Calu3 (cell line): ENCODE measurements at regions not wholly inside any gene's neighbourhood (a gene's known extent, or its start where the extent isn't known, plus 50 kb on each side); places are given as distances from the start of the nearest gene placed in this dataset.

Source experiments
- BruUV-seq: library from RNA; stranded (reverse); fragments of 400-500 nt; replicated peaks from 2 replicates; lab custom pipeline; 2021; lab: Mats Ljungman, UMichigan
- CTCF ChIA-PET: fragments of 300-600 bp; sonication (Branson Sonifier 250); formaldehyde crosslinking; loops from one replicate; lab custom pipeline; 2022; ENCODE audit warnings: antibody characterized with exemption; lab: Charles Lee
- DNase-seq: peaks from one replicate; pipeline ENCODE4 v3.0.0; 2022
- H3K27ac Mint-ChIP-seq: one replicate; pipeline ENCODE4 v1.8.0; 2022; ENCODE audit warnings: mixed read lengths; ENCODE audit not compliant: unreplicated experiment
- H3K27me3 Mint-ChIP-seq: one replicate; pipeline ENCODE4 v1.8.0; 2022; ENCODE audit warnings: mixed read lengths; ENCODE audit not compliant: unreplicated experiment
- H3K36me3 Mint-ChIP-seq: one replicate; pipeline ENCODE4 v1.8.0; 2022; ENCODE audit warnings: mild to moderate bottlenecking, moderate library complexity, mixed read lengths; ENCODE audit not compliant: insufficient read depth, unreplicated experiment
- H3K4me1 Mint-ChIP-seq: one replicate; pipeline ENCODE4 v1.8.0; 2022; ENCODE audit warnings: mild to moderate bottlenecking, low read depth, mixed read lengths; ENCODE audit not compliant: unreplicated experiment
- H3K4me3 Mint-ChIP-seq: one replicate; pipeline ENCODE4 v1.8.0; 2022; ENCODE audit warnings: mild to moderate bottlenecking, low read depth, moderate library complexity, mixed read lengths; ENCODE audit not compliant: unreplicated experiment
- H3K9me3 Mint-ChIP-seq: one replicate; pipeline ENCODE4 v1.8.0; 2022; ENCODE audit warnings: low read depth, mixed read lengths; ENCODE audit not compliant: unreplicated experiment
- intact Hi-C: fragments of 100-400 bp; cut with micrococcal nuclease; formaldehyde crosslinking; loops from one replicate; pipeline ENCODE4 v1.10.0; 2022; ENCODE audit not compliant: unreplicated experiment
- TF ChIP-seq, protein P1 (sequence below): fragments of 200-600 bp; IDR thresholded peaks from one replicate; pipeline ENCODE4 v1.8.0; 2022; ENCODE audit warnings: antibody characterized with exemption; ENCODE audit not compliant: unreplicated experiment

DNA sequence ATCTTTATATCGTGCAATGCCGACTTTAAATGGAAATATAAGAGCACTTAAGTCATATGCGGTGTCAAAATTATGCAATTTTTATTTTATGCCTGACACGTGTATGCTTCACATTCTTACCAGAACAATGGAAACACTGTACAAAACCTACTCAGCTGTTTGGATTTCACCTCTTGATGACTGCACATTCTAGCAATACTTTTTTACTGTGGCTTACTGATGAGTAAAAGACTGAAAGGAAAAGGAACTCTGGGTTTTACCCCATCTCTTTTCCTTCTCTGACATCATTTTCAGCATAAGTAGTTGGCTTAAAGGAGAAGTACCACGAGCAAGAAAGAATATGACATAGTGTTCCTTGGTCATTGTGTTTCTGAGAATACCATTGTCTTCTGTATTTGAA is 142.8 kb downstream of the POLR2M start:
- no peak overlapping the region for H3K27ac Mint-ChIP-seq
- H3K36me3 Mint-ChIP-seq, result no peaks in the 10 kb centered on the region
- intact Hi-C loops, result no loop called here
- H3K9me3 Mint-ChIP-seq, result no peaks in the 10 kb centered on the region
- H3K4me1 Mint-ChIP-seq, result no peaks in the 10 kb centered on the region
- TF ChIP-seq, protein P1, sequence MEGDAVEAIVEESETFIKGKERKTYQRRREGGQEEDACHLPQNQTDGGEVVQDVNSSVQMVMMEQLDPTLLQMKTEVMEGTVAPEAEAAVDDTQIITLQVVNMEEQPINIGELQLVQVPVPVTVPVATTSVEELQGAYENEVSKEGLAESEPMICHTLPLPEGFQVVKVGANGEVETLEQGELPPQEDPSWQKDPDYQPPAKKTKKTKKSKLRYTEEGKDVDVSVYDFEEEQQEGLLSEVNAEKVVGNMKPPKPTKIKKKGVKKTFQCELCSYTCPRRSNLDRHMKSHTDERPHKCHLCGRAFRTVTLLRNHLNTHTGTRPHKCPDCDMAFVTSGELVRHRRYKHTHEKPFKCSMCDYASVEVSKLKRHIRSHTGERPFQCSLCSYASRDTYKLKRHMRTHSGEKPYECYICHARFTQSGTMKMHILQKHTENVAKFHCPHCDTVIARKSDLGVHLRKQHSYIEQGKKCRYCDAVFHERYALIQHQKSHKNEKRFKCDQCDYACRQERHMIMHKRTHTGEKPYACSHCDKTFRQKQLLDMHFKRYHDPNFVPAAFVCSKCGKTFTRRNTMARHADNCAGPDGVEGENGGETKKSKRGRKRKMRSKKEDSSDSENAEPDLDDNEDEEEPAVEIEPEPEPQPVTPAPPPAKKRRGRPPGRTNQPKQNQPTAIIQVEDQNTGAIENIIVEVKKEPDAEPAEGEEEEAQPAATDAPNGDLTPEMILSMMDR, result no peak
- BruUV-seq, result no TSS peak
- peaks cover 83% of the 10 kb centered on the region for H3K27me3 Mint-ChIP-seq
- CTCF ChIA-PET, result interaction anchor here (2.1 kb wide), 1 partner anchor 99 kb away, joined by 10 read pairs; no protein-coding TSS in a partner anchor
- H3K4me3 Mint-ChIP-seq, result no peak overlapping the region
- DNase-seq, result no peak

DNA sequence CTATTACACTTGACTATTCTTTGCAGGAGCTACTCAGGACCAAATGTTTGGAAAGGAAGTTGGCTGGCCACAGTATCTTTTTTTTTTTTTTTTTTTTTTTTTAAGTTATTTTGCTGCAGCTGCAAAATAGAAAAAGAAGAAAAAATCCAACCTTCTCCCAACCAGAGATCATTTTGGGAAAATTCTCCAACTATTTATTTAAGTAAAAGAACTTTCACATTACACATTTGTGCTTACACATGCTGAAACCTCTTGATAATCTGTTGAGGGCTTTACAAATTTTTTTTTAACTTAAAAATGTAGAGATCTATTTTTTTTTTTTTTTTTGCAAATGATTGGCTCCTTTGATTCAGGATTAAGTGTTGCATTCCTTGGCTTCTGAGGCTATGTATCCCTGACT is 148.0 kb downstream of the POLR2M start:
- TF ChIP-seq, protein P1, result no peak
- Mint-ChIP-seq H3K36me3 (no peaks in the 10 kb centered on the region), H3K27ac (no peak overlapping the region), H3K9me3 (no peaks in the 10 kb centered on the region), H3K4me3 (no peak overlapping the region), H3K27me3 (peaks cover 60% of the 10 kb centered on the region), H3K4me1 (no peaks in the 10 kb centered on the region)
- intact Hi-C loops, result no loop called here
- no TSS peak for BruUV-seq
- no peak for DNase-seq
- CTCF ChIA-PET, result no interaction called here

DNA sequence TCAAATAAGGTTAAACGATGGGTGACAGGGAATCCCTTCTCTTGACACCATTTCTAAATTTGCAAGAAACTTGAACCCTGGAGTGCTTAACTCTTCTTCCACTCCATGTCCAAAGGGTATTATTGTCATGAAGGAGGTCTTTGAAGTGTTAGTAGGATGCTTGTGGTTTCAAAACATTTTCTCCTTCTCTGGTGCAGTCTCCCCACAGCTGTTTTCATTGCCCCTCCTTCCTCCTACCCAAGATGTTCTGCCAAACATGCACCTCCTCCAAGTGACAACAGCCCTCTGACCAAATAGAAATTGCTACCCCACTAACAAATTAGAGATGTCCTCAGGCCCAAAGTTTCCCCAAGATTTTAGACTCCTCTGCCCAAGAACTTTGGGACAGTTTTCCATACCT is 151.4 kb downstream of the POLR2M start:
- no peak overlapping the region for H3K27ac Mint-ChIP-seq
- H3K9me3 Mint-ChIP-seq, result no peaks in the 10 kb centered on the region
- DNase-seq, result no peak
- no peaks in the 10 kb centered on the region for H3K36me3 Mint-ChIP-seq
- CTCF ChIA-PET, result interaction anchor here (0.6 to 5.2 kb wide), 3 partner anchors 9 to 129 kb away, joined by 3 to 84 read pairs (median 4); no protein-coding TSS in a partner anchor
- no peaks in the 10 kb centered on the region for H3K4me1 Mint-ChIP-seq
- no peak overlapping the region for H3K4me3 Mint-ChIP-seq
- peaks cover 28% of the 10 kb centered on the region for H3K27me3 Mint-ChIP-seq
- intact Hi-C loops, result no loop called here
- no TSS peak for BruUV-seq
- TF ChIP-seq, protein P1, result no peak

DNA sequence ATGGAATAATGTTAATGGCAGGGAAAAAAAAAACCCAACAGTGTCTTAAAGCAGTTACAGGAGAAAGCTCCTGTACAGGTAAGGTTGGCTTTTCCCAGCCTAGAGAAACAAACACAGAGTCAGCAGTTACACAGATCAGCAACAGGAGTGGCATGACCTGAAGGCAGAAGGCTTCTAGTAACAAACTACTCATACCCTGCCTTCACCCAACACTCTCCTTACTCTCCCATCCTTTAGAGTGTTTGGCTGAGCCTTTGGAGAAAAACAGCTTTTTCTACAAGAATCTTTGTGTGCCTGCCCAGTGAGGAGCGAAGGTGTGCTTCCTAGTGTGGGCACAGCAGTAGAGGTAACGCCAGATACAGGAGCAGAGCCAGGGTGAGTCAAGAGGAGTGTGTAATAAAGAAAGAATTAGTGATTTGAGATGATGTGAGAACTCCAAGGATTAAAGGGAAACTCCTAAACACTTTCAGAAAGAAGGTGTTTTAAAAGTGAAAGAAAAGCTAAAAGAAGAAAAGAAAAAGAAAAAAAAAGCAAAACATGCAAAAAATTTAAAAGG is 152.7 kb downstream of the POLR2M start:
- BruUV-seq, result no TSS peak

More for the DNA sequence above, 152.7 kb downstream of the POLR2M start:
- H3K9me3 Mint-ChIP-seq, result no peaks in the 10 kb centered on the region
- no peaks in the 10 kb centered on the region for H3K4me1 Mint-ChIP-seq
- CTCF ChIA-PET, result interaction anchor here (0.7 to 5.2 kb wide), 4 partner anchors 12 to 402 kb away, joined by 3 to 84 read pairs (median 4); no protein-coding TSS in a partner anchor
- no peak overlapping the region for H3K4me3 Mint-ChIP-seq
- no peak overlapping the region for H3K27ac Mint-ChIP-seq
- no peaks in the 10 kb centered on the region for H3K36me3 Mint-ChIP-seq
- intact Hi-C loops, result no loop called here
- H3K27me3 Mint-ChIP-seq, result peaks cover 21% of the 10 kb centered on the region
- TF ChIP-seq, protein P1, result no peak
- no peak for DNase-seq
